ENCODE measurements at regions not wholly inside any gene's neighbourhood (a gene's known extent, or its start where the extent isn't known, plus 50 kb on each side); places are given as distances from the start of the nearest gene placed in this dataset.

DNA sequence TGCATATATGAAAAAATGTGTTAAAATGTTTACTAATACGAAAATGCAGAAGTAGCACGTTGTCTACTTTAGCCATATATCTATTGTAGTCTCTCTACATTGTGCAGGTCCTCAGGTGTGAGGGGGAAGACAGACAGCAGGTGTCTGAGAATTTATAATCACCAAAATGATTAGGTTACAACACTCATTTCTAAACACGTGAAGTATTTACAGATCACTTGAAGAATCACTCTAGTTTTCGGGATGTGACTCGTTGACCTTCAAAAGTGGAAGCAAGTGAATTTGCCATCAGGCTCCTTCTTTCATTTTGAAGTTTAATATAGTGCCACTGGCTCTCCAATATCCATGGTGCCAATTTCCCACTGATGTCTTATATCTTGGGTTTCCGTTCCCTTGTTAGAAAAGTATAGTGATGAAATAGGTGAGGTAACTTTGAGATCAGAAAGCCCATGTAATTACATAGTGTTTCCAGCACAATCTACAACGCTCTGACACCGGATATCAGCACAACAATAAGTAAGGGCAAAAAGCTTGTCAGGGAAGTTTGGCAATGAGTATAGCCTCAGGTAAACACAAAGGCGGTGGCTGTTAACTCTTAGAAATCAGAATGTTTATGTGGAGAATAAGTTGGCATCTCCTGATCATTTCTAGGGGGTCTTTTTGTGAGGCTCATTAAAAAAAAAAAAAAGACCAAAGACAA lies 57.5 kb upstream of the SP4 start:
- DNase-seq: no peak

DNA sequence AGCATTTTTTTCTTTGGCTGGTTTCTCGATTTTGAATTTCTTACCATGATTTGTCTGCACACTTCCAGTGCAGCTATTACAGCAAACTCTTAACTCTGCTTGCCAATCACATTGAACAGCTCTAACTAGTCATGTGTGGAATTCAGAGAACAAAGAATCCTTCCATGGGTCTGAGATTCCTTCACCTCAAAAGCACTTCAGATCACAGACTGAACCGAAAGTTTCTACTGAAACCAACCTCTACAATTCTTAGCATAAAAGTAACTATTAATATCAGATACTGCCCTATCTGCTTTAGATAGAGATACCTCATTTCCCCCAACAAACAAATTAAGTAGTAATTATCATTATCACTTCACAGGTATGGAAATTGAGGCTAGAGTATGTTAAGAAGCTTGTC lies 56.5 kb upstream of the SP4 start:
- no peak for DNase-seq

DNA sequence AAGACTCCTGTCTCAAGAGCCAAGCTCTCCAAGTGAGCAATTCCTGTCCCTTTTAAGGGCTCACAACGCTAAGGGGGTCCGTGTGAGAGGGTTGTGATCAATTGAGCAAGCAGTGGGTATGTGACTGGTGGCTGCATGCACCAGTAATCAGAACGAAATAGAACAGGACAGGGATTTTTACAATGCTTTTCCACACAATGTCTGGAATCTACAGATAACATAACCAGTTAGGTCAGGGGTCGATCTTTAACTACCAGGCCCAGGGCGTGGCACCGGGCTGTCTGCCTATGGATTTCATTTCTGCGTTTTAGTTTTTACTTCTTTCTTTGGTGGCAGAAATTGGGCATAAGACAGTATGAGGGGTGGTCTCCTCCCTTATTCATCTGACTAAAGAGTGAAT lies 54.9 kb upstream of the SP4 start:
- no peak for DNase-seq

DNA sequence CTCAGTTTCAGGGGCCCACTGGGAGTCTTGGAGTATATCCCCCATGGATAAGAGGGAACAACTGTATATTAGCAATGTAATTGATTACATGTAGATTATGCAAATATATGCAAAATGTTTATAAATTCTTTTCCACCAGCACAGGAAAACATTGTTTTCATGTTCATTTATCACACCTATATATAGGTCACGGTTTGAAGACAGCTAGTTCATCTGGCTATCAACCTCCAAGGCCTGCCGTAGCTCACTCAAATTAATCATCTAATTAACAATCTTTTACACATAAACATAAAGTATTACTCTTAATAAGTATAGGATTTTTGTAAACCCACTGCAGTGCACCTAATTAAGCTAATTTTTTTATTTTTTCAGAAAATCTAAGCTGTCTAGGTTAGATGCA lies 53.7 kb upstream of the SP4 start:
- no peak for DNase-seq

DNA sequence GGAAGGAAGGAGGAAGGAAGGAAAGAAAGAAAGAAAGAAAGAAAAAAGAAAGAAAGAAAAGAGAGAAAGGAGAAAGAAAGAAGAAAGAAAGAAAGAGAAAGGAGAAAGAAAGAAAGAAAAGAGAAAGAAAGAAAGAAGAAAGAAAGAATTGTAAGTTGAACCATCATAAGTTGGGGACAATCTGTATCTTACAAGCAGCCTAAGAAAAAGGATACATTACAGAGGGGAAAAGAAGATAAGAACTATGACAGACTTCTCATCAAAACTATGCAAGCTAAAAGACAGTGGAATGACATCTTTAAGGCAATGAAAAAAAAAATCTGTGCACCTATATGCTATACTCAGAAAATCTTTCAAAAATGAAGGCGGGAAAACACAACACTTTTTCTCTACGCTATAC lies 50.3 kb upstream of the SP4 start:
- no peak for DNase-seq
